SH-SY5Y (cell line): ENCODE measurements at regions not wholly inside any gene's neighbourhood (a gene's known extent, or its start where the extent isn't known, plus 50 kb on each side); places are given as distances from the start of the nearest gene placed in this dataset.

Experiments
- GATA2 ChIP-seq: IDR thresholded peaks from 2 replicates; pipeline ENCODE4 v1.6.1; 2011; ENCODE audit warnings: mild to moderate bottlenecking, low read depth, low read length
- GATA3 ChIP-seq: IDR thresholded peaks from 2 replicates; pipeline ENCODE4 v1.6.1; 2011; ENCODE audit warnings: low read depth, mild to moderate bottlenecking, low read length, moderate library complexity

DNA sequence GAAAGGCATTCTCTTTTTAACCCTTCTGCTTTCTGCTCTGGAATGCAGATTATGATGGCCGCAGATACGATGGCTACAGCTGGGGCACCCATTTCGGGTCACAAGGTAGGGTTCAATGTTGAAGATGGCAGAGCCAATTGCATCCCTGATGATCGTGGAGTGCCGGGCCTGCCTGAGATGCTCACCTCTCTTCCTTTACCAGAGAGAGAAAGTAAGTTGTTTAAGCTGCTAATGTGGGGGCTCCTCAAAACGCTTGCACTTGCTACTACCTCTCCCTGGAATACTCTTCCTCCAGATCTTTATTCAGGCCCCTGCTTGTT is 50.8 kb upstream of the PRDM11 start:
- TF ChIP-seq GATA2 (no peak), GATA3 (no peak)
